Endothelial cell of umbilical vein (primary cell): ENCODE measurements at regions not wholly inside any gene's neighbourhood (a gene's known extent, or its start where the extent isn't known, plus 50 kb on each side); places are given as distances from the start of the nearest gene placed in this dataset.

Experiments
- CTCF ChIP-seq, 2 donors: IDR thresholded peaks; 1 replicate in 1 of 2; 2 replicates in 1 of 2; pipeline ENCODE4 v1.5.1; 2011; ENCODE audit warnings: low read length in 2 of 2, mild to moderate bottlenecking in 2 of 2, moderate library complexity in 2 of 2, control low read depth in 1 of 2, inconsistent platforms in 1 of 2, low read depth in 1 of 2; ENCODE audit not compliant: insufficient read depth in 1 of 2; ENCODE audit errors: extremely low read depth in 1 of 2
- EZH2 ChIP-seq: IDR thresholded peaks from 2 replicates; pipeline ENCODE4 v1.6.1; 2012; ENCODE audit warnings: borderline replicate concordance, low read depth, mild to moderate bottlenecking, moderate library complexity, low read length, inconsistent platforms; ENCODE audit not compliant: severe bottlenecking
- MYC ChIP-seq: IDR thresholded peaks from one replicate; pipeline ENCODE4 v1.6.1; 2011; ENCODE audit warnings: mild to moderate bottlenecking, low read depth, low read length
- POLR2AphosphoS5 ChIP-seq: IDR thresholded peaks from 2 replicates; pipeline ENCODE4 v1.6.1; 2012; ENCODE audit warnings: low read depth, mild to moderate bottlenecking, control low read depth, low read length, moderate library complexity; ENCODE audit not compliant: insufficient read depth
- TF ChIP-seq, protein P1 (sequence below): IDR thresholded peaks from 2 replicates; pipeline ENCODE4 v1.6.1; 2011; ENCODE audit not compliant: insufficient read depth, insufficient read length

GRCh38 chr2:59435635-59436034 lies 1117.8 kb downstream of the BCL11A start:
- TF ChIP-seq CTCF (IDR thresholded peaks at IDR 0.05; ENCODE audit: extremely low read depth in 1 of 2, insufficient read depth in 1 of 2, low read depth in 1 of 2, low read length in 2 of 2) (no peak), POLR2AphosphoS5 (no peak), EZH2 (no peak), MYC (no peak)
- TF ChIP-seq, protein P1, sequence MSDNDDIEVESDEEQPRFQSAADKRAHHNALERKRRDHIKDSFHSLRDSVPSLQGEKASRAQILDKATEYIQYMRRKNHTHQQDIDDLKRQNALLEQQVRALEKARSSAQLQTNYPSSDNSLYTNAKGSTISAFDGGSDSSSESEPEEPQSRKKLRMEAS: no peak
